HG03159 (cell line): ENCODE measurements at regions not wholly inside any gene's neighbourhood (a gene's known extent, or its start where the extent isn't known, plus 50 kb on each side); places are given as distances from the start of the nearest gene placed in this dataset.
"Not testable (repeated sequence)": the region's sequence is repeated elsewhere in the genome, so short reads cannot be mapped to it uniquely, and the experiment has no call there.

ENCODE experiments used
- ATAC-seq: cut with Tn5 transposase; IDR thresholded peaks from one replicate; pipeline ENCODE4 v1.9.1; 2021; ENCODE audit warnings: mild to moderate bottlenecking, moderate library complexity; ENCODE audit not compliant: unreplicated experiment

DNA sequence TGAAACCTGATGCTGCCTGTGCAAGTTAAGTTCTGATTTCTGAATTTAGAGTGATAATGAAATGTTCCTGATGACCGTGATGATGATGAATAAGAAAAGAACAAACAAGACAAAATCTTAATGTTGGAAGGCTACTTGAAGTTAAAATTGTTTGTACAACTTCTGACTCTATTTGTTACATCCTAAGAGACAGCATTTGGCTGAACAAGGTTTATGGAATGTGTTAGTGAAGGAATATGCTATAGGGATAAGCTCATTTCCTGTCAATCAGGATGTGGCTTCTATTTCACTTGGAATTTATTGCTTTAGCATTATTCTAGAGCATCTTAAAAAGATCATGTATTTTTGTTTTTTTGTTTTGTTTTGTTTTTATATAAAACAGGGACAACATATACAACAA is 267.5 kb downstream of the FAT4 start:
- ATAC-seq, result no peak

DNA sequence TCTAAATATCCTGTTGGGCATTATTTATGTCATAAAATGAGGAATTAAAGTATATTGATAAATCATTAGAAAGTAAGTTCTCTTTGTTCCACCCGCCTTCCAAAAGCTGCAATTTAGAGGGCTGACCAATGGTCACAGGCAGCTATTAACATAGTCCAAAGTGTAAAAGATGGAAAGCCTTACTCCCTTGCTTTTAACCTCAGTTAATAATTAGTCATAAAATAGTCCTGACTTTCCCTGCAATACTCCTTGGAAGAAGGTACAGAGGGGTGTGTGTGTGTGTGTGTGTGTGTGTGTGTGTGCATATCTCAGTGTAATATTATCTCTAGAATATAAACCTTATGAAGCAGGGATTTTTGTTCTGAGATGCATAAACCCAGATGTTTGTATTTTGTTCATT is 275.4 kb downstream of the FAT4 start:
- ATAC-seq, result no peak

DNA sequence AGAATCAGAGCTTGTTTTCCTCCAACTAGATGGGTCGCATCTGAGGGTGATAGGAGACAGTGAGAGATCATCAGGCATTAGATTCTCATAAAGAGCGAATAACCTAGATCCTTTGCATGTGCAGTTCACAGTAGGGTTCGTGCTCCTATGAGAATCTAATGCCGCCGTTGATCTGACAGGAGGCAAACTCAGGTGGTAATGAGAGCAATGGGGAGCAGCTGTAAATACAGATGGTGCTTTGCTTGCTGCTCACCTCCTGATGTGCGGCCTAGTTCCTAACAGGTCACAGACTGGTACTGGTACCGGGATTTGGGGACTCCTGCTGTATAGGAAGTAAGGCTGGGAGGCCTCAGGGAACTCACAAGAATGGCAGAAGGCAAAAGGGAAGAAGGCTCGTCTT is 276.5 kb downstream of the FAT4 start:
- ATAC-seq, result no peak

DNA sequence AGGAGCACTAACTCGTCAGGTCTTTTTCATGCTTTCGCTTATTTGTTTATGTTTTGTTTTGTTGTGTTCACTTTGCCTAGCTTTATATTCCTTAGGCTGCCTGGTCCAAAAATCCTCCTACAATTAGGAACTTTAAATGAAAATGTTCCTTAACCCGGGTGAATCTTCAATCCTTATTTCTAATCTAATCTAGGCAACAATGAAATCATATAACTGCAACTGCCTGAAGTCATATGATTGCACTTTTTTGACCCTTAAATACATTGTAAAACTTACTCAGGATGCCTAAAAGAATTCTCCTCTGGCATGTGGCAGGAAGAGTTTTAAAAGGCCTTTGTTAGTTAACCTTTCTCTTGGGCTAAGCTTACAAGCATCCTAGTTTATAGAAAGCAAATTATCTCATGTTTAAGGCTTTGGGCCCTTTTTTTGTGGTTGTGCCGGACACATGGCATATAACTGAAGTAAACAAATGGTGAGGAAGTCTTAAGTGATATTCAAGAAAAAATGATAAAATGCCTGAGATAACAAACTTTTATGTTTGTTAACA is 279.4 kb downstream of the FAT4 start:
- ATAC-seq, result no peak

DNA sequence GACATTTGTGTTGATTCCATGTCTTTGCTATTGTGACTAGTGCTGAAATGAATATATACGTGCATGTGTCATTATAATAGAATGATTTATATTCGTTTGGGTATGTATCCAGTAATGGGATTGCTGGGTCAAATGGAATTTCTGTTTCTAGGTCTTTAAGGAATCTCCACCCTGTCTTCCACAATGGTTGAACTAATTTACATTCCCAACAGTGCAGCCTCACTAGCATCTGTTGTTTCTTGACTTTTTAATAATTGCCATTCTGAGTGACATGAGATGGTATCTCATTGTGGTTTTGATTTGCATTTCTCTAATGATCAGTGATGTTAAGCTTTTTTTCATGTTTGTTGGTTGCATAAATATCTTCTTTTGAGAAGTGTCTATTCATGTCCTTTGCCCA is 291.2 kb downstream of the FAT4 start:
- not testable (repeated sequence) for ATAC-seq

DNA sequence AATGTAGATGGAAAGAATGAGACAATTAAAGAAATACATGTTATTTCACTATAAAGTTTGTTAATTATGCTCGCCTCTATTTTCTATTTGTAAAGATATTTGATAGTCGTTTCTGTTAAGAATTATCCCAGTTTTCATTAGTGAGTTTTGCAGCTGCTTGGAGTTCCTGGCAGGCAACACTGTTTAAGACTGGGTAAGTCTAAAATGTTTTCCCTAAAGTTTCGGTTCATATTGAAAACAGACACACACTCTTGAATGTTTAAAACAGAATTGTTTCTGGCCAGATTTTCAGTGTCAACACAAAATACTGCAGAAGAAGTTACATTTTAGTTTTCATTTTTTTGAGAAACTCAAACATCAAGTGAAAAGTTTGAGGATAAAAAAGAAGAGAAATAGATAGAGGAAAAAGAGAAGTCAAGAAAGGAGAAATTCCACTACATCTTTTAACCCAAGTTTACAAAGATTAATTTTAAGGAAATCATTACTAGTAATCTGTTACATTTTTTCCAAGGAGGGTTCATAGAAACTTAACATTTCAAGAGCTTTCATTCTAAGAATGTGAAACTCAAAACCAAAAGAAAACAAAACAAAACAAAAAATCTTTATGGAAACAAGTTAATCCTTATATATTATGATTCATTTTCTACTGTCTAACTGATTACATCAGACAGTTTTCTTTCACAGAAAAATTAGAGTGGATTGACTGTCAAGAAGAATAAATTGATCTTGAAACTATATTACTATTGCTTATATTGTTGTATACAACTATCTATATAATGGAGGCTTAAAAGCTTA is 305.5 kb downstream of the FAT4 start:
- ATAC-seq, result no peak

DNA sequence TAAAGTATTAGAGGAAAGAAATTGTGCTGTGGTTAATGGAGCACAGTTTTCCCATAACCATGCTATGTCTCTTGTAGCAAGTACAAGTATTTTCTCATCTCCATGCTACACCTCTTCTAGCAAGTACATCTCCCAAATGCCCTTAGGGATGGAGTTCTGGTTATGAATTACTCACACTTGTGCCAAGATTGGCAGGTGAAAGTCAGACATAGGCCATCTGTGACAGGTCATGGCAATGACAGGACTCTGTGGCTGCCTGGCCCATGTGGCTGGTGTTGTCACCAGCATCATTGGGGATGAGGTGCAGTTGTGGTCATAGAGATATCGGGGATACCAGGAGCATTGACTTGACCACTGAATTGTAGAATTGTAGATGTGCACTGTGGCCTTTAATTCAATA is 310.2 kb downstream of the FAT4 start:
- no peak for ATAC-seq

DNA sequence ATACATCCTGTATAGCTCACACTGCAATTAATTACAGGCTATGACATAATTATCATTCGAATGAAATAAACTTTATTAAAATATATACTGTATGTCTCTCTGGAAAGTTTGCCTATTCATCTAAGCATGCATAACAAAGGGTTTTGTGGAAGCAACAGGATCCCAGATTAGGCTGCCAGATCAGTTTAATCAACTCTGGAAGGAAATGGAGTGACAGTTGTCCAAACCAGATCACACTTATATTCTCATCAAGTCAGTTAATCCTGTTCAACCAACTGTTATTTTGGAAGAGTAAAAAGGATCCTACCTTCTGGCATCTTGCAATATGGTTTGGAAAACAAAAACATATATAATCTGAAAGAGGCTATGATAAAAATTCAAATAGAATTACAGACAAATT is 312.2 kb downstream of the FAT4 start:
- no peak for ATAC-seq

DNA sequence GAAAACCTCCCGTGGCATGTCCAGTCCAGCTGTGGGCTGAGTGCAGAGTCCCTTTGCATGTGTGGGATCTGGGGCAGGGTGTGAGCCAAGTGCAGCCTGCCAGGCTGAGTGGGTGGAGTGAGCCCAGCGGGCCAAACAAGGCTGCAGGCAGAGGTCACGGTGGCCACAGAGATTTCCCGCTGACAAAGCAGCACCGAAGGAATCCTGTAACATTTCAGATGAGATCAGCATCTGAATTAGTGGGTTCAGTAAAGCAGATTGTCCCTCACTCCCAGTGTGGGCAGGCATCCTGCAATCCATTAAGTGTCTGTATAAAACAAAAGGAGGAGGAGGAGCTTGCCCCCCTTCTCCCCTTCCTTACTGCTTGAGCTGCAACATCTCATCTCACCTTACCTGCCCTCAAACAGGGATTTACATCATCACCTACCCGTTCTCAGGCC is 324.4 kb downstream of the FAT4 start:
- no peak for ATAC-seq

DNA sequence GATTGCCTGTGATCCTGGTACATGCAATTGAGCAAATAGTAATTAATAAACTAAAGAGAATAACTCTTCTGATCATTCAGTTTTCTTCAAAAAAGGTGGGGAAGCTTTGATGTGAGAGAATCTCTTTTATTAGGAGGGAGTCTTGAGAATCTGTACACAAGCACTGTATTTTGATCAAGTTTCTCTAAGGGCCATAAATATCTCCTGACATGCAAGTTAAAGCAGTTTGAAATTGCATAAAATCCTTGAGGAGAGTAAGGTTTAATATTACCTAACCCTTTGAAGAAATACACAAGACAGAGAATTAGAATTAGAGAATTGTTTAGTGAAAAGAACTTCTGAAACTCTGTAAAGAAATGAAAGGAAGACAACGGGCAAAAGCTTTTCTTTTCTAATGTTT is 326.9 kb downstream of the FAT4 start:
- no peak for ATAC-seq

DNA sequence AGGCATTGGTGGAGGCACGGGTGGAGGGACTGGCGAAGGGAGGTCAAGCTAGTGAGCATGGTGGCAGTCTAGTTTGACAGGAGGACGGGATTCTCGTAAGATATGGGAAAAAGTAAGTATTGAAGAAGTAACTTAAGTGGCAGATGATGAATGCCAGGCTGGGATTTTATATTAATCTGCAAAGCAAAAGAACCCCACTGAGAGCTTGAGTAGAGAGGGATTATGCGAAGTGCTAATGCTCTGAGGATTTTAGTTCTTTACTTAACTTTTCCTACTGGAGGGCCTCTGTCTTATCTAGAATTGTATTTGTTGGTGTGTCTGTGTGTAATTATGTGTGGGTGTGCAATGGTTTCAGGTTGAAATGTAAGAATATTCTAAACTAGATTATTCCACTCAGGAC is 327.9 kb downstream of the FAT4 start:
- ATAC-seq, result no peak

DNA sequence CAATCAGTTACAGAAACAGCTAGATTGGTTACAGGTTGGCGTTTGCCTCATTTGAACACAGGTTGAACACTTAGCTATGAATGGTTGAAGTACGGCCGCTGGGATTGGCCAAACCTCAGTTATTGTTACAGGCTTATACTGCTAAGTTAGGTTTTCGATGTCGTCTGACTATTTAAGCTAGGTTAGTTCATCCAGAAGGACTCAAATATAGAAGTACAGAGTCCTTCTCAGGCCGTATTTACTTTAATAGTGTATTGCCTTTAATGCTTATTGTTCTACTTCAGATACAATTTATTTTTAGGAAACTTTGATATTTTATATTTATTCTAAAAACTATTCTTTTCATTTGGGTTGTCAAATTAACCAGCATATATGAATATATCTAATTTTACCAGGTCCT is 334.7 kb downstream of the FAT4 start:
- no peak for ATAC-seq

DNA sequence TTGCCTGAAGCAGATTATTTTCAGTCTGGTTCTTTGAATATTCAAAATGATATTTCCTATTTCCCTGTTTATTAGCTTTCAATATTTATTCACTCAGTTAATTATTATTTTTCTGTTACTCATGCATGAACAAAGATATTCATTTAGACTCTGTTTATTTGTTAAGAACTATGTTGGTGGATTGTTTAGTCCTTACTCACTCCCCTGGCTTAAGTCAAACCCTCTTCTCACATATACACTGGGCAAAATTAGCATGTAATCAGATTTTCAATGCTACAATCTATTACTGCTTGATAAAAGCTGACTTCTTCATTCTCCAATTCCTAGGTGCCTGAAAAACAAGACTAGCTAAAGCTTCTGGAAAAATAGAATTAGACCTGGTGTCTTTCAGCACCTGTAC is 335.8 kb downstream of the FAT4 start:
- ATAC-seq, result no peak

DNA sequence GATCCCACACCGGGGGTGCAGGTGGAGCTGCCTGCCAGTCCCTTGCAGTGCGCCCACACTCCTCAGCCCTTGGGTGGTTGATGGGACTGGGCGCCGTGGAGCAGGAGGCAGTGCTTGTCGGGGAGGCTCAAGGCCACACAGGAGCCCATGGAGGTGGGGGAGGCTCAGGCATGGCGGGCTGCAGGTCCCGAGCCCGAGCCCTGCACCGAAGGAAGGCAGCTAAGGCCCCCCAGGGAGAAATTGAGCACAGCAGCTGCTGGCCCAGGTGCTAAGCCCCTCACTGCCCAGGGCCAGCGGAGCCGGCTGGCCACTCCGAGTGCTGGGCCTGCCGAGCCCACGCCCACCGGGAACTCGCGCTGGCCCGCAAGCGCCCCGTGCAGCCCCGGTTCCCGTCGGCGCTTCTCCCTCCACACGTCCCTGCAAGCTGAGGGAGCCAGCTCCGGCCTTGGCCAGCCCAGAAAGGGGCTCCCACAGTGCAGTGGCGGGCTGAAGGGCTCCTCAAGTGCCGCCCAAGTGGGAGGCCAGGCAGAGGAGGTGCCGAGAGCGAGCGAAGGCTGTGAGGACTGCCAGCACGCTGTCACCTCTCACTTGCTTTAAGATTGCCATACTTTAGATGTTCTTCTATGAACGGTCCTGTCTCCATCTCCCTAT is 337.1 kb downstream of the FAT4 start:
- not testable (repeated sequence) for ATAC-seq

DNA sequence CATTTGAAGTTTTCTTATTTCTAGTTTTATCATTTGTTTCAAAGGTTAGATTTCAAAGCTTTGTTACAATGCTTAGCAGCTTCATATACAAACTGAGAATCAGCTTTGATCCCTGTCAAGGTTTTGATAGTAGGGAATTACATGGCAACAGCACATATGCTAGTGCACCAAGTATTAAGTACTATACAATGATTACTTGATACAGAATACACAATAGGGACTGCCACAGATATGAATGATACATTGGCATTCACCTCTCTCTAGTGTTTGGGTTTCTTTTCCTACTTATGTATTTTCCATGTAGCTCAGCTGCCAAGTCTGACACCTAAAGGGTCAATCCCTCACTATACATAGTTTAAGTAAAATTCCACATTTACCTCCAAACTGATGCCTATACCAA is 344.0 kb downstream of the FAT4 start:
- ATAC-seq, result no peak

DNA sequence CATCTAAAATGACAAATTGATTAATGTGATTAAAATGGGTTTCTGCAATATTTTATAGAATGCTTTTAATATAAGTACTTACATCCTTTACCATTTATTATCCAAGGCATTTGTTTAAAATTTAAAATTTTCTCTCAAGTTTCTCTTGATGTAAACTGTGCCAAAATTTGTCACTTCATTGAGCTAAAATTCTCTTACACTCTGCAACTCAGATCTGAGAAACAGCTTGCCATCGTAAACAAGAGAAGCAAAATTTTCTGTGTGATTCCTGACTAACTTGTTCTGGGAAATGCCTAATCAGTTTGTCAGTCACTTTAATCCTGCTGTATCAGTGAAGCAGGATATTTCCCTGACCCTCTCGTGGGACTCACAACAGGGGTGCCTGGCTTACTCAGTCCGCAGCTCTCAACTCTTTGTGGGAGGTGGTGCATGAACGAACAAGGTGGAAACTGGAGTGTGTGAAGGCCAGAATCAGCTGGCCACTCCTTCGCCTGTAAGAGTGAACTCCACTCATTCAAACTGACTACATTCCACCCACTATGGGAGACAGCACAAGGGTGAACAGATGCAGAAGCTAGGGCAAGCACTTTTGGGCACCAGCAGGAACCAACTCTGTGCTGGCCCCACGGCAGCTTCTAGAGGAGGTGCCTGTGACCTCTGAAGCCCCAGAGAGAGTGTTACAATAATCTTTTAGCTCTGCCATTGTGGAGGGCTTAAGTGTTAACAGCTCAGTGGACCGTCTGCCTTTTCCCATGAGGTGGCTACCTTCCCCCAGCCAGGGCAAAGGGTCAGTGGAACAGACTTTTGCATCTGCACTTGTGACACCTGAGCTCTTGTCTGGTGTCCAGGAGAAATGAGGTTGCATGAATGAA is 349.4 kb downstream of the FAT4 start:
- no peak for ATAC-seq

DNA sequence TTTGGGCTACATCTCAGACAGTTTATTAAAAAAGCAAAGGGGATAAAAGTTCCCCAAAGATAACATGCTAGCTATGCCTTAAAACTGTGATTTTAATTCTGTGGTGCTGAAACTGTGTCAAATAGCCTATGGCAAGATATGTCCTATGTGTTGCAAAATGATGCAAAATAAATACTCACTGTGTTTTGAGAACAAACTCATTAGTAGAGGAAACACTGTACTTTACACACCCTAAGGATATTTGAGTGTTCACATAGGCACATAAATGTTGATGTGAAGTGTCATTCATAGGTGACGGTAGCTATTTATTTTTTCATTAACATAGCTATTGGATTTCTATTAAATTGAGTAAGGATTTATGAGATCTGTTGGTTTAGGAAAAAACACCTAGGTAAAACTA is 351.9 kb downstream of the FAT4 start:
- ATAC-seq, result no peak

DNA sequence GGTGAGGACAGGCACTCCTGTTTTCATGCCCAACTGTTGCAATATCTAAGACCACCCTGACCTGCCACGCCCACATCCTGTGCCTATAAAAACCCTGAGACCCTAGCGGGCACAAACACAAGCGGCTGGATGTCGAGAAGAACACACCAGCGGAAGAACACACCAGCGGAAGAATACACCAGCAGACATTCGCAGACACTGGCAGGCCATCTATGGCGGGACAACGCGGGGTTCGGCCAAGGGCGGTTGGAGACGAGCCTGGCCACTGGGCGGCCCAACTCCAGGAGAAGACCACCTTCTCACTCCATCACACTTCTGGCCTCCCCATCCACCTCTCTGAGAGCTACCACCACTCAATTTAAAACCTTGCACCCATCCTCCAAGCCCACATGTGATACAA is 361.4 kb downstream of the FAT4 start:
- no peak for ATAC-seq

DNA sequence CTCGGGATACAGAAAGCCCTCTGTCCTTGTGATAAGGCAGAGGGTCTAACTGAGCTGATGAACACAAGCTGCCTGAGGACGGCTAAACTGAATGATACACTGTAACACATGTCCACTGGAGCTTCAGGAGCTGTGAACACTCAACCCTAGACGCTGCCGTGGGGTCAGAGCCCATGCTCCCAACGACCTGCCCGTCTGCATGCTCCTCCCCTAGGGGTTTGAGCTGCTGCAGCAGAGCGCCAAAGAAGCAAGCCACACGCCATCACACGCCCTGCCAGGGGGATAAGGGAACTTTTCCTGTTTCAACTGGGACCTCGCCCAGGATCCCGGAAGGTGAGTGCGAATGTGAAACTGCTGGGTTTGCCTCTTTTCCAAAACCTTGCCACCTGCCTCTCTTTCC is 361.8 kb downstream of the FAT4 start:
- ATAC-seq, result no peak

DNA sequence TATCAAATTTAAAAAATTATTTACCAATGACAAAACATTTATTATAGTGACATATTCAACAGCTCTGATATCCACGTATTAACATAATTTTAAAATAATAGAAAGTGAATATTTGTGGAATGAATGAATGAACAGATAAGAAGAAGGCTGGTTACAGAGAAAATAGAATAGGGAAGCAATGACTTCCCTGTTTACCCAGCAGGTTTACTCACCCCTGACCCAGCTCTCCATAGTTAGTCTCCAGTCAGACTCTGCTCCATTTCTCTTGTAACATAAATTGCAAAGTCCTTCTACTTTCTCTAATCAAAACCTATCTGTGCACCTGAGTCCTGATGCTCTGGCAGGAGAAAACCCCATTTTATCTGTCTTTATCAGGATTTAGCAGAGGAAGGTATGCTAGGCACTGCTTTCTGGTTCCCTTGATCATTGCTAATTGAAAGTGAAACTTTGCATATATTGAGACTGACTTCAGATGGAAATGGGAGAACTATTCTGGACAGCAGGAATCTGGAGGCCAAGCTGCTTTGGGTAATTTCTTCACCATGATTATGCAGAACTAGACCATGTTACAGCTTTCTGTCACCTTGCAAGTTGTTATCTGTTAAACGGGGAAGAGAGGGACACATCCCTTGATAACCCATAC is 363.0 kb downstream of the FAT4 start:
- no peak for ATAC-seq

DNA sequence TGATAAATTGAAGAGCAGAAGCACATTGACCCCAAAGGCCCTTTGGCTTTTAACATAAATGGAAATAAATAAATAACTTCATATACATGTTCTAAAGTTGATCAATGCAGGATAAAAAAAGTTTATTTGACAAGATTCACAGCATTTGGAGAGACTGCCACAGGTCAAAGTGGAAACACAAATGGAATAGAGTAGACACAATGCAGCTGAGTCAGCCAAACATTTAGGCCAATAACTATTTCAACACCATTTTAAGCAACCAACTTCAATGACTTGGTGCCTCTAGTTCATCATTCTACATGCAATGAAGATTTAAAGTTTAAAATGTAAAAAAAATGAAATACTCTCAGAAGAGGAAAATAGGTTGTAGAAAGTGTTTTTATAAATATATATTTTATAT is 365.2 kb downstream of the FAT4 start:
- no peak for ATAC-seq
